AG04450 (cell line): ENCODE measurements at regions not wholly inside any gene's neighbourhood (a gene's known extent, or its start where the extent isn't known, plus 50 kb on each side); places are given as distances from the start of the nearest gene placed in this dataset.

ENCODE experiments used
- CTCF ChIA-PET: fragments of 300-600, 350-600 bp; formaldehyde crosslinking; extraction: SDS; loops from one replicate; lab custom pipeline; 2022; ENCODE audit warnings: antibody characterized with exemption, inconsistent platforms; lab: Charles Lee
- POLR2A ChIA-PET: fragments of 350-600 bp; formaldehyde crosslinking; extraction: SDS; loops from one replicate; lab custom pipeline; 2021; ENCODE audit warnings: antibody characterized with exemption, inconsistent platforms; lab: Yijun Ruan, JAX
- DNase-seq: peaks from one replicate; pipeline ENCODE4 v3.0.0-alpha.2; 2011; ENCODE audit warnings: low read depth, low spot score
- H3K27ac ChIP-seq: one replicate; pipeline ENCODE4 v1.5.1; 2012; ENCODE audit warnings: low read depth, low read length, control low read depth
- H3K27me3 ChIP-seq: one replicate; pipeline ENCODE4 v1.6.0; 2012; ENCODE audit warnings: low read length; ENCODE audit not compliant: control insufficient read depth, insufficient read depth
- H3K4me3 ChIP-seq: 2 replicates; pipeline ENCODE4 v1.5.1; 2011; ENCODE audit warnings: mild to moderate bottlenecking, low read depth, low read length, control low read depth
- H3K9me3 ChIP-seq: 2 replicates; pipeline ENCODE4 v1.5.1; 2012; ENCODE audit warnings: low read length; ENCODE audit not compliant: control insufficient read depth, insufficient read depth
- CTCF ChIP-seq: IDR thresholded peaks from 2 replicates; pipeline ENCODE4 v1.5.1; 2011; ENCODE audit warnings: low read depth, low read length, control low read depth, inconsistent platforms

- ChIA-PET CTCF (no interaction called here), POLR2A (no interaction called here)
- no peak for DNase-seq
- no peak overlapping the region for H3K4me3 ChIP-seq
- TF ChIP-seq CTCF, result no peak
- no peak overlapping the region for H3K27ac ChIP-seq
- H3K27me3 ChIP-seq, result no peaks in the 10 kb centered on the region
- H3K9me3 ChIP-seq, result no peaks in the 10 kb centered on the region
These were observed 273.7 kb upstream of the LRATD1 start for GRCh38 chr2:14358774-14359173.

GRCh38 chr2:14363137-14363536 lies 269.4 kb upstream of the LRATD1 start:
- TF ChIP-seq CTCF, result no peak
- H3K4me3 ChIP-seq, result no peak overlapping the region
- H3K9me3 ChIP-seq, result no peaks in the 10 kb centered on the region
- no peaks in the 10 kb centered on the region for H3K27me3 ChIP-seq
- POLR2A ChIA-PET, result no interaction called here
- H3K27ac ChIP-seq, result no peak overlapping the region
- DNase-seq, result no peak
- CTCF ChIA-PET, result no interaction called here

- DNase-seq, result no peak
- no peaks in the 10 kb centered on the region for H3K9me3 ChIP-seq
- no peak for TF ChIP-seq CTCF
- H3K4me3 ChIP-seq, result no peak overlapping the region
- CTCF ChIA-PET, result no interaction called here
- H3K27me3 ChIP-seq, result no peaks in the 10 kb centered on the region
- no peak overlapping the region for H3K27ac ChIP-seq
- POLR2A ChIA-PET, result no interaction called here
These were observed 268.5 kb upstream of the LRATD1 start for GRCh38 chr2:14363976-14364375.

GRCh38 chr2:14364471-14364870 lies 268.0 kb upstream of the LRATD1 start:
- no peak for TF ChIP-seq CTCF
- ChIA-PET POLR2A (no interaction called here), CTCF (no interaction called here)
- Histone ChIP-seq H3K27me3 (no peaks in the 10 kb centered on the region), H3K27ac (no peak overlapping the region), H3K9me3 (no peaks in the 10 kb centered on the region), H3K4me3 (no peak overlapping the region)
- no peak for DNase-seq

- Histone ChIP-seq H3K9me3 (no peaks in the 10 kb centered on the region), H3K27me3 (no peaks in the 10 kb centered on the region), H3K4me3 (no peak overlapping the region), H3K27ac (no peak overlapping the region)
- CTCF ChIA-PET, result no interaction called here
- no peak for TF ChIP-seq CTCF
- no peak for DNase-seq
- POLR2A ChIA-PET, result no interaction called here
These were observed 247.5 kb upstream of the LRATD1 start for GRCh38 chr2:14385043-14385442.
